ENCODE measurements at regions not wholly inside any gene's neighbourhood (a gene's known extent, or its start where the extent isn't known, plus 50 kb on each side); places are given as distances from the start of the nearest gene placed in this dataset.

GRCh38 chr13:22738357-22738756, 442.4 kb upstream of the SGCG start:
- Histone ChIP-seq H2AFZ (ENCODE audit: low read depth, low read length) (no peak overlapping the region), H4K20me1 (replicated peaks; ENCODE audit: control insufficient read depth, insufficient read depth, low read length) (no peaks in the 10 kb centered on the region), H3K79me2 (ENCODE audit: control insufficient read depth, insufficient read depth, low read length) (no peaks in the 10 kb centered on the region), H3K9ac (ENCODE audit: insufficient read depth in 1 of 2, low read depth in 2 of 2, low read length in 2 of 2) (no peak overlapping the region), H3K27me3 (ENCODE audit: control insufficient read depth in 2 of 2, insufficient read depth in 2 of 2, low read length in 2 of 2) (peaks cover 0 to 5% of the 10 kb centered on the region in 2 experiments; a peak in 1 of 5 replicates), H3K4me3 (no peak overlapping the region), H3K4me1 (replicated peaks in 1 of 2; ENCODE audit: control insufficient read depth in 2 of 2, insufficient read depth in 2 of 2, low read length in 2 of 2) (peaks cover 0 to 4% of the 10 kb centered on the region in 2 experiments; a peak in 1 of 5 replicates), H3K4me2 (ENCODE audit: insufficient read depth, low read length) (no peak overlapping the region), H3K36me3 (ENCODE audit: control insufficient read depth, insufficient read depth, low read length) (no peaks in the 10 kb centered on the region), H3K27ac (ENCODE audit: extremely low read depth, low read depth, low read length) (no peak overlapping the region), H3K9me1 (ENCODE audit: control insufficient read depth, insufficient read depth, low read length) (no peaks in the 10 kb centered on the region), H3K9me3 (replicated peaks; ENCODE audit: control insufficient read depth, insufficient read depth, low read depth, low read length) (no peaks in the 10 kb centered on the region)
- TF ChIP-seq KLF1 (tag; IDR thresholded peaks at IDR 0.05) (no peak), PRPF4 (IDR thresholded peaks at IDR 0.05; ENCODE audit: insufficient read depth, low read depth, low read length, poor library complexity, severe bottlenecking) (no peak), FOXK2 (conservative IDR thresholded peaks at IDR 0.05 in 1 of 2, IDR thresholded peaks at IDR 0.05 in 1 of 2; ENCODE audit: low read depth in 2 of 2) (no peak), C11orf30 (IDR thresholded peaks at IDR 0.05; ENCODE audit: low read depth) (no peak)
- no TSS peak for BruUV-seq (replicated peaks)
- ATAC-seq (no peak), DNase-seq (ENCODE audit: extremely low read depth in 1 of 4, low spot score in 3 of 4) (no peak), FAIRE-seq (no peak)
- ChIA-PET CTCF (ENCODE audit: low intra/inter-chr PET ratio) (no interaction called here), POLR2A (no interaction called here)
- in situ Hi-C loops (cut with MboI) (no loop called here), intact Hi-C loops (cut with micrococcal nuclease) (no loop called here)
- 8% methylated on average over 3 of the region's 3 CpGs for WGBS (ENCODE audit: insufficient coverage, low coverage, missing lambda C conversion rate)

DNA sequence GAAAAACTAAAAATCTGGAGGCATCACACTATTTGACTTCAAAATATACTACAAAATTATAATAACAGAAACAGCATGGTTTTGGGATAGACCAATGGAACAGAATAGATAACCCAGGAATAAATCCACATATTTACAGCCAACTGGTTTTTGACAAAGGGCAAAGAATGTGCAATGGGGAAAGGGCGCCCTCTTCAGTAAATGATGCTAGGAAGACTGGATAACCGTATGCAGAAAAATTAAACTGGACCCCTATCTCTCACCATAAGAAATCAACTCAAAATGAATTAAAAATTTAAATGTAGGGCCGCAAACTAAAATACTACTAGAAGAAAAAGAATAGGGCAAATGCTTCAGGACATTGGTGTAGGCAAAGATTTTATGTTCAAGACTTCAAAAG, 440.5 kb upstream of the SGCG start:
- BruUV-seq (replicated peaks) = no TSS peak
- no peaks in the 10 kb centered on the region for H3K9me3 ChIP-seq (replicated peaks; ENCODE audit: control insufficient read depth, insufficient read depth, low read depth, low read length)
- peak in 1 of 4 experiments; percentile 21 for DNase-seq (ENCODE audit: extremely low read depth in 1 of 4, low spot score in 3 of 4)
- TF ChIP-seq SIRT6 (IDR thresholded peaks at IDR 0.05; ENCODE audit: low read depth, low read length) (no peak), ILK (tag; IDR thresholded peaks at IDR 0.05; ENCODE audit: borderline replicate concordance, low read depth) (no peak), ZNF12 (CRISPR knock-in tag; IDR thresholded peaks at IDR 0.05) (no peak), U2AF2 (optimal IDR thresholded peaks at IDR 0.05; ENCODE audit: low read depth, low read length) (no peak), RAD21 (CRISPR knock-in tag; conservative IDR thresholded peaks at IDR 0.05 in 1 of 2, IDR thresholded peaks at IDR 0.05 in 1 of 2) (peak in 1 of 2 experiments; percentile 43; a peak in 2 of 4 replicates), JUN (IDR thresholded peaks at IDR 0.05; ENCODE audit: borderline replicate concordance, low read depth, low read length) (no peak), JUN (CRISPR knock-in tag; IDR thresholded peaks at IDR 0.05; ENCODE audit: borderline replicate concordance) (no peak), ZBTB8A (IDR thresholded peaks at IDR 0.05; ENCODE audit: partially characterized antibody) (no peak)
- TF ChIP-seq, protein P1, sequence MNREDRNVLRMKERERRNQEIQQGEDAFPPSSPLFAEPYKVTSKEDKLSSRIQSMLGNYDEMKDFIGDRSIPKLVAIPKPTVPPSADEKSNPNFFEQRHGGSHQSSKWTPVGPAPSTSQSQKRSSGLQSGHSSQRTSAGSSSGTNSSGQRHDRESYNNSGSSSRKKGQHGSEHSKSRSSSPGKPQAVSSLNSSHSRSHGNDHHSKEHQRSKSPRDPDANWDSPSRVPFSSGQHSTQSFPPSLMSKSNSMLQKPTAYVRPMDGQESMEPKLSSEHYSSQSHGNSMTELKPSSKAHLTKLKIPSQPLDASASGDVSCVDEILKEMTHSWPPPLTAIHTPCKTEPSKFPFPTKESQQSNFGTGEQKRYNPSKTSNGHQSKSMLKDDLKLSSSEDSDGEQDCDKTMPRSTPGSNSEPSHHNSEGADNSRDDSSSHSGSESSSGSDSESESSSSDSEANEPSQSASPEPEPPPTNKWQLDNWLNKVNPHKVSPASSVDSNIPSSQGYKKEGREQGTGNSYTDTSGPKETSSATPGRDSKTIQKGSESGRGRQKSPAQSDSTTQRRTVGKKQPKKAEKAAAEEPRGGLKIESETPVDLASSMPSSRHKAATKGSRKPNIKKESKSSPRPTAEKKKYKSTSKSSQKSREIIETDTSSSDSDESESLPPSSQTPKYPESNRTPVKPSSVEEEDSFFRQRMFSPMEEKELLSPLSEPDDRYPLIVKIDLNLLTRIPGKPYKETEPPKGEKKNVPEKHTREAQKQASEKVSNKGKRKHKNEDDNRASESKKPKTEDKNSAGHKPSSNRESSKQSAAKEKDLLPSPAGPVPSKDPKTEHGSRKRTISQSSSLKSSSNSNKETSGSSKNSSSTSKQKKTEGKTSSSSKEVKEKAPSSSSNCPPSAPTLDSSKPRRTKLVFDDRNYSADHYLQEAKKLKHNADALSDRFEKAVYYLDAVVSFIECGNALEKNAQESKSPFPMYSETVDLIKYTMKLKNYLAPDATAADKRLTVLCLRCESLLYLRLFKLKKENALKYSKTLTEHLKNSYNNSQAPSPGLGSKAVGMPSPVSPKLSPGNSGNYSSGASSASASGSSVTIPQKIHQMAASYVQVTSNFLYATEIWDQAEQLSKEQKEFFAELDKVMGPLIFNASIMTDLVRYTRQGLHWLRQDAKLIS (CRISPR knock-in tag; IDR thresholded peaks at IDR 0.05) = no peak

More for the DNA sequence above, 440.5 kb upstream of the SGCG start:
- in situ Hi-C loops (cut with MboI) (no loop called here), intact Hi-C loops (cut with micrococcal nuclease) (no loop called here)
- Histone ChIP-seq H3K27me3 (ENCODE audit: control insufficient read depth in 2 of 2, insufficient read depth in 2 of 2, low read length in 2 of 2) (peaks cover 0 to 5% of the 10 kb centered on the region in 2 experiments; a peak in 1 of 5 replicates), H3K4me1 (replicated peaks in 1 of 2; ENCODE audit: control insufficient read depth in 2 of 2, insufficient read depth in 2 of 2, low read length in 2 of 2) (peaks cover 0 to 10% of the 10 kb centered on the region in 2 experiments; a peak in 3 of 5 replicates), H3K9ac (ENCODE audit: insufficient read depth in 1 of 2, low read depth in 2 of 2, low read length in 2 of 2) (no peak overlapping the region), H3K36me3 (ENCODE audit: control insufficient read depth, insufficient read depth, low read length) (no peaks in the 10 kb centered on the region), H3K27ac (ENCODE audit: extremely low read depth, low read depth, low read length) (no peak overlapping the region), H4K20me1 (replicated peaks; ENCODE audit: control insufficient read depth, insufficient read depth, low read length) (no peaks in the 10 kb centered on the region), H3K4me2 (ENCODE audit: insufficient read depth, low read length) (no peak overlapping the region), H2AFZ (ENCODE audit: low read depth, low read length) (no peak overlapping the region), H3K9me1 (ENCODE audit: control insufficient read depth, insufficient read depth, low read length) (no peaks in the 10 kb centered on the region), H3K79me2 (ENCODE audit: control insufficient read depth, insufficient read depth, low read length) (no peaks in the 10 kb centered on the region), H3K4me3 (no peak overlapping the region)
- POLR2A ChIA-PET = no interaction called here
- ATAC-seq (no peak), FAIRE-seq (no peak)
- CTCF ChIA-PET (ENCODE audit: low intra/inter-chr PET ratio) = no interaction called here
- WGBS (ENCODE audit: insufficient coverage, low coverage, missing lambda C conversion rate) = 0% methylated on average over 3 of the region's 3 CpGs
